ENCODE measurements at regions not wholly inside any gene's neighbourhood (a gene's known extent, or its start where the extent isn't known, plus 50 kb on each side); places are given as distances from the start of the nearest gene placed in this dataset.

GRCh38 chr5:145562931-145563330 lies 272.2 kb downstream of the PRELID2 start:
- dilution Hi-C loops (cut with MboI; ENCODE audit: extremely low pct_ligation_motif_present, low sequenced_read_pairs): no loop called here
- FAIRE-seq: no peak
- H3K36me3 ChIP-seq (ENCODE audit: control insufficient read depth in 2 of 2, extremely low read depth in 1 of 2, insufficient read depth in 2 of 2, low read length in 2 of 2): no peaks in the 10 kb centered on the region
- H3K27ac ChIP-seq (ENCODE audit: control insufficient read depth, insufficient read depth, low read length): no peak overlapping the region
- no peak overlapping the region for H3K4me3 ChIP-seq (ENCODE audit: control insufficient read depth in 2 of 3, extremely low read depth in 1 of 3, insufficient read depth in 2 of 3, low read depth in 1 of 3, low read length in 3 of 3)
- no peaks in the 10 kb centered on the region for H3K27me3 ChIP-seq (ENCODE audit: control insufficient read depth, extremely low read depth, insufficient read depth, low read length)
- no peaks in the 10 kb centered on the region for H4K20me1 ChIP-seq (ENCODE audit: control insufficient read depth, extremely low read depth, insufficient read depth, low read length)
- H3K79me2 ChIP-seq (ENCODE audit: control insufficient read depth, insufficient read depth, low read length): no peaks in the 10 kb centered on the region
- H3K9me3 ChIP-seq (ENCODE audit: control insufficient read depth, low read depth, low read length): no peaks in the 10 kb centered on the region
- DNase-seq (ENCODE audit: low read depth, low spot score): no peak
- H3K9me1 ChIP-seq (ENCODE audit: control insufficient read depth, extremely low read depth, insufficient read depth, low read length): no peaks in the 10 kb centered on the region
- no peak overlapping the region for H3K9ac ChIP-seq (ENCODE audit: control insufficient read depth, extremely low read depth, insufficient read depth, low read length)
- no peaks in the 10 kb centered on the region for H3K4me1 ChIP-seq (ENCODE audit: control insufficient read depth, extremely low read depth, insufficient read depth, low read length)
- H3K4me2 ChIP-seq (ENCODE audit: control insufficient read depth, extremely low read depth, insufficient read depth, low read depth, low read length): no peak overlapping the region
- TF ChIP-seq EZH2 (IDR thresholded peaks at IDR 0.05; ENCODE audit: low read length): no peak
- TF ChIP-seq CTCF (optimal IDR thresholded peaks at IDR 0.05 in 1 of 3, IDR thresholded peaks at IDR 0.05 in 1 of 3, conservative IDR thresholded peaks at IDR 0.05 in 1 of 3; ENCODE audit: extremely low read depth in 1 of 3, insufficient read depth in 2 of 3, low read length in 3 of 3): no peak
- H2AFZ ChIP-seq (ENCODE audit: control insufficient read depth, low read length): no peak overlapping the region

GRCh38 chr5:145558288-145558687 lies 276.9 kb downstream of the PRELID2 start:
- H3K9ac ChIP-seq (ENCODE audit: control insufficient read depth, extremely low read depth, insufficient read depth, low read length): no peak overlapping the region
- dilution Hi-C loops (cut with MboI; ENCODE audit: extremely low pct_ligation_motif_present, low sequenced_read_pairs): no loop called here
- H3K9me3 ChIP-seq (ENCODE audit: control insufficient read depth, low read depth, low read length): no peaks in the 10 kb centered on the region
- H3K4me1 ChIP-seq (ENCODE audit: control insufficient read depth, extremely low read depth, insufficient read depth, low read length): peaks cover 15% of the 10 kb centered on the region
- no peak overlapping the region for H3K4me3 ChIP-seq (ENCODE audit: control insufficient read depth in 2 of 3, extremely low read depth in 1 of 3, insufficient read depth in 2 of 3, low read depth in 1 of 3, low read length in 3 of 3)
- H3K79me2 ChIP-seq (ENCODE audit: control insufficient read depth, insufficient read depth, low read length): no peaks in the 10 kb centered on the region
- no peak overlapping the region for H3K27ac ChIP-seq (ENCODE audit: control insufficient read depth, insufficient read depth, low read length)
- FAIRE-seq (no peak), DNase-seq (ENCODE audit: low read depth, low spot score) (no peak)
- H2AFZ ChIP-seq (ENCODE audit: control insufficient read depth, low read length): no peak overlapping the region
- H3K27me3 ChIP-seq (ENCODE audit: control insufficient read depth, extremely low read depth, insufficient read depth, low read length): no peaks in the 10 kb centered on the region
- H4K20me1 ChIP-seq (ENCODE audit: control insufficient read depth, extremely low read depth, insufficient read depth, low read length): no peaks in the 10 kb centered on the region
- TF ChIP-seq CTCF (optimal IDR thresholded peaks at IDR 0.05 in 1 of 3, IDR thresholded peaks at IDR 0.05 in 1 of 3, conservative IDR thresholded peaks at IDR 0.05 in 1 of 3; ENCODE audit: extremely low read depth in 1 of 3, insufficient read depth in 2 of 3, low read length in 3 of 3) (no peak), EZH2 (IDR thresholded peaks at IDR 0.05; ENCODE audit: low read length) (no peak)
- H3K4me2 ChIP-seq (ENCODE audit: control insufficient read depth, extremely low read depth, insufficient read depth, low read depth, low read length): no peak overlapping the region
- no peaks in the 10 kb centered on the region for H3K36me3 ChIP-seq (ENCODE audit: control insufficient read depth in 2 of 2, extremely low read depth in 1 of 2, insufficient read depth in 2 of 2, low read length in 2 of 2)
- H3K9me1 ChIP-seq (ENCODE audit: control insufficient read depth, extremely low read depth, insufficient read depth, low read length): no peaks in the 10 kb centered on the region

Measured in keratinocyte (primary cell).